ENCODE measurements at regions not wholly inside any gene's neighbourhood (a gene's known extent, or its start where the extent isn't known, plus 50 kb on each side); places are given as distances from the start of the nearest gene placed in this dataset.

DNA sequence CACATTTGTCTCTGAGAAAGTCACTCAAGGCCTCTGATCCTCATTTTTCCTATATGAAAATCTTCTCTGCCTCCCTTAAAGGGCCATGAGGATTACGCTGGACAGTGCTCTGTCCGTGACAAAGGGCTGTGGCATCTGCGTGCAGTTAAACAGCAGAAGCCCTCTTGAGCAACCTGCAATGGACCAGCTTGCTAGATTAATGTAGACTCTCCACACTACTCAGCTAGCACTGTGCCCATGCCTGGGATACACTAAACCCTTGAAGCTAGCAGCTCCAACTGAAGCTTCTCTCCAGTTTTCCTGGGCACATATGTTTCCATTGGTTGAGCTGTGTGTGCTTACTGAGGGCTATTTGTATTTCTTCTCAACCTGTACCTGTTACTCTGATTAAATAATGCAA lies 303.8 kb downstream of the RPLP1 start:
- Histone ChIP-seq H3K18ac (ENCODE audit: low read depth, low read length) (no peak overlapping the region), H2BK120ac (ENCODE audit: low read depth, low read length) (no peak overlapping the region), H3K4me2 (ENCODE audit: low read depth, low read length) (no peak overlapping the region), H2BK5ac (ENCODE audit: low read depth, low read length, poor library complexity, severe bottlenecking) (no peak overlapping the region), H3K14ac (replicated peaks; ENCODE audit: low read depth, low read length) (no peak overlapping the region), H3K23ac (ENCODE audit: low read depth, low read length) (no peak overlapping the region), H3K9me3 (ENCODE audit: control insufficient read depth, insufficient read depth, low read length) (peaks cover 2% of the 10 kb centered on the region), H3K79me1 (ENCODE audit: low read depth in 1 of 2, low read length in 2 of 2) (no peaks in the 10 kb centered on the region), H3K36me3 (ENCODE audit: control insufficient read depth, insufficient read depth, low read length) (no peaks in the 10 kb centered on the region), H3K56ac (ENCODE audit: extremely low read depth, insufficient read depth, low read length) (no peak overlapping the region), H3K4ac (ENCODE audit: low read depth, low read length) (no peak overlapping the region), H2AK5ac (ENCODE audit: low read depth, low read length) (no peak overlapping the region), H3K4me1 (ENCODE audit: control insufficient read depth, insufficient read depth, low read length) (peaks cover 12% of the 10 kb centered on the region), H4K91ac (ENCODE audit: insufficient read depth, low read depth, low read length) (no peak overlapping the region), H2AK9ac (replicated peaks; ENCODE audit: low read depth, low read length, poor library complexity) (no peak overlapping the region), H4K8ac (ENCODE audit: low read depth in 2 of 2, low read length in 2 of 2) (no peak overlapping the region), H3K27me3 (ENCODE audit: control insufficient read depth, insufficient read depth, low read length) (peaks cover 5% of the 10 kb centered on the region), H3K9ac (ENCODE audit: low read depth, low read length) (no peak overlapping the region), H2BK20ac (ENCODE audit: low read depth, low read length) (no peak overlapping the region), H3K27ac (ENCODE audit: insufficient read depth, low read length) (no peak overlapping the region), H2BK15ac (ENCODE audit: low read depth, low read length) (no peak overlapping the region), H4K20me1 (ENCODE audit: insufficient read depth, low read length) (peaks cover 4% of the 10 kb centered on the region; the same call in 1 of the 2 replicates), H3K4me3 (ENCODE audit: insufficient read depth, low read depth, low read length) (no peak overlapping the region), H2AFZ (replicated peaks; ENCODE audit: low read length, poor library complexity) (no peak overlapping the region), H4K5ac (ENCODE audit: low read depth, low read length) (no peak overlapping the region), H3K9me1 (ENCODE audit: insufficient read depth, low read length) (peaks cover 6% of the 10 kb centered on the region)
- BruUV-seq (replicated peaks), result no TSS peak
- no peak for TF ChIP-seq MAFK (IDR thresholded peaks at IDR 0.05; ENCODE audit: low read depth, low read length)
- no peak for TF ChIP-seq RAD21 (IDR thresholded peaks at IDR 0.05; ENCODE audit: low read length)
- TF ChIP-seq MXI1 (IDR thresholded peaks at IDR 0.05; ENCODE audit: borderline replicate concordance, low read depth, low read length), result no peak
- ChIA-PET POLR2A (ENCODE audit: unreplicated experiment) (no interaction called here), CTCF (no interaction called here)
- no peak for DNase-seq
- intact Hi-C loops (cut with micrococcal nuclease) (no loop called here), dilution Hi-C loops (cut with HindIII; ENCODE audit: low sequenced_read_pairs, unreplicated experiment) (no loop called here), in situ Hi-C loops (cut with MboI; ENCODE audit: low sequenced_read_pairs) (no loop called here)
- no peak for ATAC-seq (ENCODE audit: low read depth)
- 100% methylated on average over 2 of the region's 3 CpGs; no CpG with 5 or more reads in 1 of the 2 experiments for WGBS, 2 experiments (ENCODE audit: extremely low coverage in 2 of 2, insufficient read length in 1 of 2)
